ENCODE measurements at regions not wholly inside any gene's neighbourhood (a gene's known extent, or its start where the extent isn't known, plus 50 kb on each side); places are given as distances from the start of the nearest gene placed in this dataset.

DNA sequence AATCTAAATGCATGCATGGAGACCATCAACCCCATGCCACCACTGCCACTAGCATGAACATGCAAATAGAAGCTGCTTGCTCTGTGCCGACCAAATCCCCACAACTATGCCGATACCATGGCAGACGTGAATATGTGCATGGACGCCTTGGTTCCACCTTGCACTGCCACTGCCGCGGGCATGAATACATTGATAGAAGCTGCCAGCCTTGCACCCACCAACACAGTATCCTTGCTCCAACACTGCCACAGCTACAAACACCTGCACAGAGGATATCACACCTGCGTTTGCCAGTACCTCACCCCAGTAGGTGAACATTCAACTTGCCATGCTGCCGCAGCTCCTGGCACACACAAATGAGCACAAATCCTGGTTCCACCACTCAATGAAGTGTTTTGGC is 527.4 kb upstream of the REG3G start:
- no peak for TF ChIP-seq SP1 (CRISPR knock-in tag; conservative IDR thresholded peaks at IDR 0.05)
- TF ChIP-seq, protein P1, sequence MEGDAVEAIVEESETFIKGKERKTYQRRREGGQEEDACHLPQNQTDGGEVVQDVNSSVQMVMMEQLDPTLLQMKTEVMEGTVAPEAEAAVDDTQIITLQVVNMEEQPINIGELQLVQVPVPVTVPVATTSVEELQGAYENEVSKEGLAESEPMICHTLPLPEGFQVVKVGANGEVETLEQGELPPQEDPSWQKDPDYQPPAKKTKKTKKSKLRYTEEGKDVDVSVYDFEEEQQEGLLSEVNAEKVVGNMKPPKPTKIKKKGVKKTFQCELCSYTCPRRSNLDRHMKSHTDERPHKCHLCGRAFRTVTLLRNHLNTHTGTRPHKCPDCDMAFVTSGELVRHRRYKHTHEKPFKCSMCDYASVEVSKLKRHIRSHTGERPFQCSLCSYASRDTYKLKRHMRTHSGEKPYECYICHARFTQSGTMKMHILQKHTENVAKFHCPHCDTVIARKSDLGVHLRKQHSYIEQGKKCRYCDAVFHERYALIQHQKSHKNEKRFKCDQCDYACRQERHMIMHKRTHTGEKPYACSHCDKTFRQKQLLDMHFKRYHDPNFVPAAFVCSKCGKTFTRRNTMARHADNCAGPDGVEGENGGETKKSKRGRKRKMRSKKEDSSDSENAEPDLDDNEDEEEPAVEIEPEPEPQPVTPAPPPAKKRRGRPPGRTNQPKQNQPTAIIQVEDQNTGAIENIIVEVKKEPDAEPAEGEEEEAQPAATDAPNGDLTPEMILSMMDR (IDR thresholded peaks at IDR 0.05), result no peak
